ENCODE measurements at regions not wholly inside any gene's neighbourhood (a gene's known extent, or its start where the extent isn't known, plus 50 kb on each side); places are given as distances from the start of the nearest gene placed in this dataset.

DNA sequence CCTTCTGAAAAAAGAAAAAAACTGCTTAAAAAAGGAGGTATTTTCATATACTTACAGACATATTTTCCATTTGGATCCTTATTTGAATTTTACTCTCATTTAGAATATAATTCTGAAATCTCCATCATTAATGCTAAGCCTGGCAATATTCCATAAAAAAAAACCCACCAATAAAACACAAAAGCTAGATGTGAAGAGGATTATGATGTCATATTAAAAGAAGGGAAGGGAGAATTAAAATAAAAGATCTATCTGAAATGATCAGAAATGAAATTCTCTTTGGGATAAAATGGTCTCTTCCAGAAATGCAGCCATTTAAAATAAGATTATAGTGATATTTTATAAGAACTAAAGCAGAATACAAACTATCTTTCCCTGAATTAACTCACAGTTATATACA lies 206.7 kb upstream of the CAMK1G start:
- TF ChIP-seq, protein P1, sequence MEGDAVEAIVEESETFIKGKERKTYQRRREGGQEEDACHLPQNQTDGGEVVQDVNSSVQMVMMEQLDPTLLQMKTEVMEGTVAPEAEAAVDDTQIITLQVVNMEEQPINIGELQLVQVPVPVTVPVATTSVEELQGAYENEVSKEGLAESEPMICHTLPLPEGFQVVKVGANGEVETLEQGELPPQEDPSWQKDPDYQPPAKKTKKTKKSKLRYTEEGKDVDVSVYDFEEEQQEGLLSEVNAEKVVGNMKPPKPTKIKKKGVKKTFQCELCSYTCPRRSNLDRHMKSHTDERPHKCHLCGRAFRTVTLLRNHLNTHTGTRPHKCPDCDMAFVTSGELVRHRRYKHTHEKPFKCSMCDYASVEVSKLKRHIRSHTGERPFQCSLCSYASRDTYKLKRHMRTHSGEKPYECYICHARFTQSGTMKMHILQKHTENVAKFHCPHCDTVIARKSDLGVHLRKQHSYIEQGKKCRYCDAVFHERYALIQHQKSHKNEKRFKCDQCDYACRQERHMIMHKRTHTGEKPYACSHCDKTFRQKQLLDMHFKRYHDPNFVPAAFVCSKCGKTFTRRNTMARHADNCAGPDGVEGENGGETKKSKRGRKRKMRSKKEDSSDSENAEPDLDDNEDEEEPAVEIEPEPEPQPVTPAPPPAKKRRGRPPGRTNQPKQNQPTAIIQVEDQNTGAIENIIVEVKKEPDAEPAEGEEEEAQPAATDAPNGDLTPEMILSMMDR (IDR thresholded peaks at IDR 0.05; ENCODE audit: insufficient read depth, low read length, poor library complexity, severe bottlenecking): no peak
- no peak for TF ChIP-seq EZH2phosphoT487 (conservative IDR thresholded peaks at IDR 0.05; ENCODE audit: low read length)

Data from SU-DHL-6 (cell line).